ENCODE measurements at regions not wholly inside any gene's neighbourhood (a gene's known extent, or its start where the extent isn't known, plus 50 kb on each side); places are given as distances from the start of the nearest gene placed in this dataset.
"Not testable (repeated sequence)": the region's sequence is repeated elsewhere in the genome, so short reads cannot be mapped to it uniquely, and the experiment has no call there.

- no peak for DNase-seq
Observed at GRCh38 chr1:181947441-181947840, 114.1 kb downstream of the ZNF648 start.

DNA sequence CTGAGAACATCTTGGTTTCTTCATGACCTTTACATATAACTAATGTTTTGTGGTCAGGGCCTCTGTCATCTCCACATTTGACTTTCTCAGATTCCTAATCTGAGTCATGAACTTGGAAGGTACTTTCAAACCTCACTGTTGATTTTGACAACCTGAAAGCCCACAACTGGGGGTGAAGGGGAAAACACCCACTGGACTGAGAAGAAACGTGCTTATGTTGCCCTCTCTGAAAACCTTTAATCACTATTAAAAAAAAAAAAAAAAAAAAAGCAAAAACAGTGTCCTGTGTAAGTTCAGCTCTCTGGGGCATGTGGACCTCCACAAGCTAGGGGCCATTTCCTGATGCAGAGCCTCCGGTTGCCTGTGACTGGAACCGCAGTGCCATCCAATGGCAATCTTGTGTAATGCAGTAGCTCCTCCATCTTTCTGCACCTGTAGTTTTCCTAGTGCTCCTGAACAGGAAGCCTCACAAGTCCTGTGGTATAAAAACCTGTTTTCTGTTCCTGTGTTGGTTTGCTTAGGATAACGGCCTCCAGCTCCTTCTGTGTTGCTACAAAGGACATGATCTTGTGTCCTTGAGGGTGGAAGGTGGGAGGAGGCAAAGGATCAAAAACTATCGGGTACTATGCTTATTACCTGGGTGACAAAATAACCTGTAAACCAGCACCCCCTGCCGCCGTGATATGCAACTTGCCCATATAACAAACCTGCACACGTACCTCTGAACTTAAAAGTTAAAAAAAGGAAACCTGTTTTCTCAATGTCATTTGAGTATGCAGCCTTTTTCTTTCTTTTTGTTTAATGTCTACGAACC, 124.5 kb downstream of the ZNF648 start:
- peak; percentile 3 for DNase-seq

- DNase-seq = no peak
Observed at GRCh38 chr1:181936269-181936668, 125.2 kb downstream of the ZNF648 start.

DNA sequence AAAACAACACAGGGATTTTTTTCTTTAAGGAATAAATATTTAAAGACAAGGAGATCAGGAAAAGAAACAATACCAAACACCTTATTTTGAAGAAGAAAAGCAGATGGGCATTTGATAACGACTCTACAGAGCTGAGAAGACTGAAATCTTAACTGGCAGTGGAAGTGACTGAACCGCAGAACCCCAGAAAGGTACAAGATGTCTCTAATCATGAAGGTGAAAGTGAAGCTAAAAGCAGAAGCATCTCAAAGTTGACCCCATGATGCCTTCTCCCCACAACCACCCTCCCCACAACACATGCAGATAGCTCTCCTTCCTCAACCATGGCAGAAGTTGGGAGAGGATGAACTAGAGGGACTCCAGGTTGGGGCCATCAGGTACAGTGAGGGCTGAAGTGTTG, 129.6 kb downstream of the ZNF648 start:
- no peak for DNase-seq

DNA sequence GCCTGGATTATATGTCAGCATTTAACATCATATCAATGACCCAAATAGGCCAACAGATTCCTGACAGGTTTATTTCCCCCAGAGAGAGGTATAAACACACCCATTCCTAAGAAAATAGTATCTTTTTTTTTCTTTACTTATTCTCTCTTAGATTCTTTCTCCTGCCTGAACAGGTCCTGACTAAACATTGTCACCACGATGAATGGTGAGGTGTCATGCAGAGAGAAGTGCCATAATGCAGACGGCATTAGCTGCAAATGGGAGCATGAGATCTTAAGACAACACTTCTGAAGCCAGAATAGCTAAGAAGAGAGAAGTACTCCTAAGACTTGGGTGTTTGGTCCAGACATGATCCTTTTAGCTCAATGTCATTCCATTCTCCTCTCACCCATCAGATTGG, 131.3 kb downstream of the ZNF648 start:
- no peak for DNase-seq

- DNase-seq = no peak
Observed at GRCh38 chr1:181926697-181927096, 134.8 kb downstream of the ZNF648 start.

- not testable (repeated sequence) for DNase-seq
Observed at GRCh38 chr1:181924034-181924433, 137.5 kb downstream of the ZNF648 start.

- DNase-seq = no peak
Observed at GRCh38 chr1:181919542-181919941, 142.0 kb downstream of the ZNF648 start.

- DNase-seq = no peak
Observed at GRCh38 chr1:181918880-181919525, 142.5 kb downstream of the ZNF648 start.

GRCh38 chr1:181911715-181912114, 149.8 kb downstream of the ZNF648 start:
- DNase-seq = no peak

DNA sequence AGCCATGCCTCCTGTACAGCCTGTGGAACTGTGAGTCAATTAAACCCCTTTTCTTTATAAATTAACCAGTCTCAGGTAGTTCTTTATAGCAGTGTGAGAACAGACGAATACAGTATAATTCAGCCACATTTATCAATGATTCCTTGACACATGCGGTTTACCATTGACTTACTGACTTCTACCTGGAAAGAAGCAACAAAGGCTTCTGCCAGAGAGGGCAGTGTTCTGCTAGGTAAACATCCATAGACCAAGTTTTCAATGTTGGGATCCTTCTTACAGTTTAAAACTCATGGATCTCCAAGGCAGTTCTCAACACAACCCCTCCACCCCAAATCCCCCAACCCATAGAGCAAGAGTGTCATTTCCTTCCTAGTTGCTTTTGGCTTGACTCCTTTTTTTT, 150.6 kb downstream of the ZNF648 start:
- no peak for DNase-seq

GRCh38 chr1:181909010-181909409, 152.5 kb downstream of the ZNF648 start:
- no peak for DNase-seq

- no peak for DNase-seq
Observed at GRCh38 chr1:181906631-181907030, 154.9 kb downstream of the ZNF648 start.

DNA sequence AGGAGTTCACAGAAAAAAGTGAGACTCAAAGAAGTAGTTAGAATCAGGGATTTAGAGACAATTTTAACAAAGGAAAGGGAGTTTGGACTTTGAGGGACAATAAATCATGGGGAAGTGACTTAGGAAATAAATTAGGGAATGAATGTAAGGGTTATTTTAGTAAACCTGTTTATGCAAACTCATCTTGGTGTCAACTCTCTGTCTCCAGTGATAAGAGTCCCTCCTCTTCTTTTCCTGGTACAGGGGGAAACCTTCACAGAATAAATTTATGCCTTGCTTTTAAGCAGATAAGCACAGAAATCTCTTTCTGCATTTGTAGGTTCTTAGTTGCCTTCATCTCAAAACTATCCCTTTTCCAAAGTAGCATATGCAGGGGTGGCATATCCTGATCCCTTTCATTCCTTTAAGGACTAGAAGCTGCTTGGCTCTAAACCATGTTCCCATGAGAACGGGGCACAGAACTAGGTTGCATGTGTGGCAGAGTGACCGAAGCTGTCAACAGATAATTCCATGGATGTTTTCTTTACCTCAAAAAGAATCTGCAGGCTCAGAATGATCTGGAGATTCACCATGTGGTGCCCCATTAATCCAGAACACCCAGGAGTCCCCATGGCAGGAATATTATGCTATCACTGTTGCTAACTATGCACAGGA, 155.4 kb downstream of the ZNF648 start:
- no peak for DNase-seq

- DNase-seq = no peak
Observed at GRCh38 chr1:181898773-181899172, 162.7 kb downstream of the ZNF648 start.

GRCh38 chr1:181896824-181897223, 164.7 kb downstream of the ZNF648 start:
- no peak for DNase-seq

- DNase-seq = no peak
Observed at GRCh38 chr1:181894439-181894859, 167.1 kb downstream of the ZNF648 start.

DNA sequence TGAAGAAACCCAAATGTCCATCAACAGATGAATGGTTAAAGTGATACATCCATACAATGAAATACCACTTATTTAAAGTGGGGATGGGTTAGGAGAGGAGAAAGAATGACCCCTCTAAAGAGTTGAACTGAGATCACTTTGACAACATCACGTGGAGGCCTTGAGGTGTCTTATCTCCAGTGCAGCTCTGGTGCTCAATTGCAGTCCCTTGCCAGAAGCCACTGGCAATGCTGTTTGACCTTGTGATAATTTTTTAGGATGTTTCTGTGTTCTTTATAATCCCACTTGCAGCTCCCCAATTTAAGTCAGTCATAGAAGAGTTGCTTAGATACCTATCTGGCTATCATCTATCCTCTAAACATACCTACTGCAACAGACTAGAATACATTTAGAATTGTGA, 167.6 kb downstream of the ZNF648 start:
- no peak for DNase-seq

- not testable (repeated sequence) for DNase-seq
Observed at GRCh38 chr1:181893150-181893549, 168.4 kb downstream of the ZNF648 start.

GRCh38 chr1:181872562-181872961, 188.9 kb downstream of the ZNF648 start:
- DNase-seq = no peak

- DNase-seq = no peak
Observed at GRCh38 chr1:181863736-181864135, 197.8 kb downstream of the ZNF648 start.

DNA sequence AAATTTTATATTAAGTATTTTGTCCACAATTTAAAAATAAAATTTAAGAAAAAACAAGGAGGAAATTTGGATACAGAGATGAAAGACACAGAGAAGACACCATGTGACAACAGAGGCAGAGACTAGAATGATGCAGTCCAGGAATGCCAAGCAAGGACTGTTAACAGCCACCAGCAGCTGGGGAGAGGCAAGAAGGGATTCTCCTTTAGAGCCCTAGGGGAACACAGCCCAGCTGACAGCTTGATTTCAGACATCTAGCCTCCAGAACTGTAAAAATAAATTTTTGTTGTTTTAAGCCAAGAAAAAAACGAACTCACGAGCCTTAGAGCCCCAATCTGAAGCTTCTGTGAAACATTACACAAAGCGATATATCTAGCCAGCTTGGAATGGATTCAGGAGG, 198.5 kb downstream of the ZNF648 start:
- no peak for DNase-seq

GRCh38 chr1:181858135-181858534, 203.4 kb downstream of the ZNF648 start:
- DNase-seq = no peak
